ENCODE measurements at regions not wholly inside any gene's neighbourhood (a gene's known extent, or its start where the extent isn't known, plus 50 kb on each side); places are given as distances from the start of the nearest gene placed in this dataset.
"Not testable (repeated sequence)": the region's sequence is repeated elsewhere in the genome, so short reads cannot be mapped to it uniquely, and the experiment has no call there.

DNA sequence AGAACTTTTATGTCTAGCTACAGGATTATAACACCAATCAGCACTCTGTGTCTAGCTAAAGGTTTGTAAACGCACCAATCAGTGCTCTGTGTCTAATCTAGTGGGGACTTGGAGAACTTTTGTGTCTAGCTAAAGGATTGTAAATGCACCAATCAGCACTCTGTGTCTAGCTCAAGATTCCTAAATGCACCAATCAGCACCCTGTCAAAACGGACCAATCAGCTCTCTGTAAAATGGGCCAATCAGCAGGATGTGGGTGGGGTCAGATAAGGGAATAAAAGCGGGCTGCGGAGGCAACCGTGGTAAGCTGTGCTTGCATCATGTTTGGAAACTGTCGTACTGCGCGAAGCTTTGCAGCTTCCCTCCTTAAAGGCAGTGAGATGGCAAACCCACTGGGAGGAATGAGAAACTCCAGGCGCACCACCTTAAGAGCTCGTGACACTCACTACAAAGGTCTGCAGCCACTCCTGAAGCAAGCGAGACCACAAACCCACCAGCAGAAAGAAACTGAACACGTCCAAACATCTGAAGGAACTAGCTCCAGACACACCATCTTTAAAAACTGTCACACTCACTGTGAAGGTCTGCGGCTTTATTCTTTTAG lies 112.1 kb upstream of the DUSP22 start:
- not testable (repeated sequence) for H3K4me1 ChIP-seq (ENCODE audit: control insufficient read depth in 2 of 2, insufficient read depth in 2 of 2, low read length in 2 of 2); H3K27ac ChIP-seq (ENCODE audit: low read depth in 2 of 2, low read length in 2 of 2); H3K27me3 ChIP-seq (ENCODE audit: control insufficient read depth in 2 of 2, insufficient read depth in 2 of 2, low read length in 2 of 2); H3K9ac ChIP-seq (ENCODE audit: low read depth in 1 of 2, low read length in 2 of 2); H3K9me3 ChIP-seq (ENCODE audit: control insufficient read depth in 2 of 2, low read length in 2 of 2); H3K4me3 ChIP-seq (ENCODE audit: low read length in 2 of 2); H3K36me3 ChIP-seq (ENCODE audit: control insufficient read depth in 2 of 2, insufficient read depth in 2 of 2, low read length in 2 of 2)

DNA sequence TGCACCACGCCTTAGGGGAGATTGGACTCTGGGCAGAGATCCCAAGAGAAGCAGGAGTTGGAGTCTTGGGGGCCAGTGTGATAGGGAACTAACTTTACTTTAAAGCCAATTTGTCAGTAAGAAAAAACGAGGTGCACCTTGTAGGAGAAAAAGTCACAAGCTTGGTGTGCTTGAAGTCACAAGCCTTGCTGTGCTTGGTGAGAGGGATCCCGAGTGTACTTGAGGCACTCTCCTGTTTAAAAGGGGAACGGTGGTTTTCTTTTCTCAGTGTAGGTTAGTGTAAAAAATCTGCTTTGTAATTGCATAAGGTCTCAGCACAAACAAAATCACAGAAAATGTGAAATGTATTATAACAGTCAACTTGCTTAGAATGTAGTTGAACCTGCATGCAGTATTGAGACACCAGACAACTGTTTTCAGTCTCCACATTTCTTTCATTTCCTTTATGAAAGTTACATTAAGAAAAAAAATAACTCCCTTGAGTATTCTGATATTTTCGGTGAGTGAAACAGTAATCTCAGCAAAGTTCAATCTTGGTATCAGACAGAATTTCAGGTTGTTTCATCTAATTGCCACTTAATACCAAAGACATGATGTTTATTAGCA lies 111.1 kb upstream of the DUSP22 start:
- Histone ChIP-seq H3K27ac (ENCODE audit: low read depth in 2 of 2, low read length in 2 of 2) (no peak overlapping the region), H3K9ac (ENCODE audit: low read depth in 1 of 2, low read length in 2 of 2) (no peak overlapping the region), H3K36me3 (ENCODE audit: control insufficient read depth in 2 of 2, insufficient read depth in 2 of 2, low read length in 2 of 2) (no peaks in the 10 kb centered on the region), H3K4me1 (ENCODE audit: control insufficient read depth in 2 of 2, insufficient read depth in 2 of 2, low read length in 2 of 2) (no peaks in the 10 kb centered on the region), H3K4me3 (ENCODE audit: low read length in 2 of 2) (no peak overlapping the region), H3K9me3 (ENCODE audit: control insufficient read depth in 2 of 2, low read length in 2 of 2) (no peaks in the 10 kb centered on the region), H3K27me3 (ENCODE audit: control insufficient read depth in 2 of 2, insufficient read depth in 2 of 2, low read length in 2 of 2) (no peaks in the 10 kb centered on the region)

DNA sequence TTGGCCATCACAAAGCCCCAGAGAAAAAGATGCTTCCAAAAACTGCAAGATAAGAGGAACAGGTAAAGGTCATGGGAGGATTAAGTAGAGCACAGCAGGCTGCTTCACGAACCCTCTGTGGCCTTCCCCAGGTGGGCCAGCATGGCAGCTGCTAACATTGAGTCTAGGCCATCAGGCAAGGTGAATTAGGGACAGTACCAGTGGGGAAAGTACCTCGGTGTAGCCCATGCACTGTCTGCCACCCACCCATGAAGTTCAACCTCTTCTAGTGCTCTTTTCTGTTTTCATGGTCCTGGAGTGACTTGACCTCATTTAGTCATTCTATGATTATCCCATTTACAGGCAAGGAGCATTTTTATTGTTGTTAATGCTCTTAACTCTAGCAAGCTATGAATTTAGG lies 108.6 kb upstream of the DUSP22 start:
- H3K4me1 ChIP-seq (ENCODE audit: control insufficient read depth in 2 of 2, insufficient read depth in 2 of 2, low read length in 2 of 2), result no peaks in the 10 kb centered on the region
- no peaks in the 10 kb centered on the region for H3K9me3 ChIP-seq (ENCODE audit: control insufficient read depth in 2 of 2, low read length in 2 of 2)
- no peaks in the 10 kb centered on the region for H3K27me3 ChIP-seq (ENCODE audit: control insufficient read depth in 2 of 2, insufficient read depth in 2 of 2, low read length in 2 of 2)
- no peak overlapping the region for H3K9ac ChIP-seq (ENCODE audit: low read depth in 1 of 2, low read length in 2 of 2)
- H3K4me3 ChIP-seq (ENCODE audit: low read length in 2 of 2), result no peak overlapping the region
- no peaks in the 10 kb centered on the region for H3K36me3 ChIP-seq (ENCODE audit: control insufficient read depth in 2 of 2, insufficient read depth in 2 of 2, low read length in 2 of 2)
- H3K27ac ChIP-seq (ENCODE audit: low read depth in 2 of 2, low read length in 2 of 2), result no peak overlapping the region

DNA sequence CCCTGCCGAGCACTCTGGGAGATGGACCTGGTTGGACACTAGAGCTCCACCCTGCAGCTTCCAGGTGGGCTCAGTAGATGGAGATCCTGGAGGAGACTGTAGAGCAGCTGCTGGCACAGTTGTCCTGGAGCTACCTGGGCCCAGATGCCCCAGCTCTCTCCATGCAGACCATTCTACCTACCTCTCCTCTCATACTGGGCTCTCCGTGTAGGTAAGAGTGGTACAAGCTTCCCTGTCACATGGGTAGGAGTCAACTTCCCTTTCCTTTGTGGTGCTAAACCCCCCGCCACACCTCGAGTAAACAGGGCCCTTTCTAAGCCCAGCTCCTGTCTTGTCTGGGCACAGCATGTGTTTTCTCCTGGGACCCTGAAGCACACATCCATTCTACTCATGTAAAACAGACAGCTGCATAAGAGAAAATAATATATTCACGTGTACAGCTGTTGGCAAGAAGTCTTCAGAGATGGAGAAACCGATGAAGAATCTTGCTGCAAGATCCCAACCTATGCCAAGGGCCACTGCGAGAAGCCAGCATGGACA lies 108.1 kb upstream of the DUSP22 start:
- H3K27me3 ChIP-seq (ENCODE audit: control insufficient read depth in 2 of 2, insufficient read depth in 2 of 2, low read length in 2 of 2), result no peaks in the 10 kb centered on the region
- H3K4me1 ChIP-seq (ENCODE audit: control insufficient read depth in 2 of 2, insufficient read depth in 2 of 2, low read length in 2 of 2), result no peaks in the 10 kb centered on the region
- H3K36me3 ChIP-seq (ENCODE audit: control insufficient read depth in 2 of 2, insufficient read depth in 2 of 2, low read length in 2 of 2), result no peaks in the 10 kb centered on the region
- H3K27ac ChIP-seq (ENCODE audit: low read depth in 2 of 2, low read length in 2 of 2), result no peak overlapping the region
- H3K9me3 ChIP-seq (ENCODE audit: control insufficient read depth in 2 of 2, low read length in 2 of 2), result no peaks in the 10 kb centered on the region
- H3K9ac ChIP-seq (ENCODE audit: low read depth in 1 of 2, low read length in 2 of 2), result no peak overlapping the region
- no peak overlapping the region for H3K4me3 ChIP-seq (ENCODE audit: low read length in 2 of 2)

DNA sequence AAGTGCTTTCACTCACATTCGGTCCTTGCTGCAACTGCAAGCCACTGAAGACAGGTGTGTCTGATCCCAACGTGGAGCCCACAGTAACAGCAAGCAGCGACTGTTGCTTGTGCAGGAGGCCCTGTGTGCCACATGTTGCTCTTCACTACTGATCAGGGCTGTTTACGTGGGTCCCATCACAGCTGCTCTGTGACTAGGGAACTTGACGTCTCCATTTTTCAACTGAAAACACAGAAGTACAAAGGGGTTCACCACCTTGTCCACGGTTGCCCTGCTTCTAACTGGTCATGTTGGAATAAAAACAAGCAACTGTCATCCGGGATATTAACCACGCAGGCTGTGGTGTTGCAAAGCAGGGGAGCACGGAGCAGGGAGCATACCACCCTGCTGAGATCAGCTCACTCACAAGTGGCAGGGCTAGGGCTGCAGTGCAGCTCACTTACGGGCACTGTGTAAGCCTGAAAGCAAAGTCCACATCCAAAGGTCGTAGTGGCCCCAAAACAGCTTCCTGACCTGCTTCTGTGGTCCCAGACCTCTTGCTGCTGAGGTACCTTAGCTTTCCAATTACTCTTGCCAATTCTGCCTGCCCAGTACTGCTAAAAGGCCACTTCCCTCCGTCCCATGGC lies 105.8 kb upstream of the DUSP22 start:
- H3K9me3 ChIP-seq (ENCODE audit: control insufficient read depth in 2 of 2, low read length in 2 of 2), result no peaks in the 10 kb centered on the region
- no peaks in the 10 kb centered on the region for H3K27me3 ChIP-seq (ENCODE audit: control insufficient read depth in 2 of 2, insufficient read depth in 2 of 2, low read length in 2 of 2)
- H3K9ac ChIP-seq (ENCODE audit: low read depth in 1 of 2, low read length in 2 of 2), result no peak overlapping the region
- H3K4me1 ChIP-seq (ENCODE audit: control insufficient read depth in 2 of 2, insufficient read depth in 2 of 2, low read length in 2 of 2), result no peaks in the 10 kb centered on the region
- H3K4me3 ChIP-seq (ENCODE audit: low read length in 2 of 2), result no peak overlapping the region
- no peak overlapping the region for H3K27ac ChIP-seq (ENCODE audit: low read depth in 2 of 2, low read length in 2 of 2)
- no peaks in the 10 kb centered on the region for H3K36me3 ChIP-seq (ENCODE audit: control insufficient read depth in 2 of 2, insufficient read depth in 2 of 2, low read length in 2 of 2)

DNA sequence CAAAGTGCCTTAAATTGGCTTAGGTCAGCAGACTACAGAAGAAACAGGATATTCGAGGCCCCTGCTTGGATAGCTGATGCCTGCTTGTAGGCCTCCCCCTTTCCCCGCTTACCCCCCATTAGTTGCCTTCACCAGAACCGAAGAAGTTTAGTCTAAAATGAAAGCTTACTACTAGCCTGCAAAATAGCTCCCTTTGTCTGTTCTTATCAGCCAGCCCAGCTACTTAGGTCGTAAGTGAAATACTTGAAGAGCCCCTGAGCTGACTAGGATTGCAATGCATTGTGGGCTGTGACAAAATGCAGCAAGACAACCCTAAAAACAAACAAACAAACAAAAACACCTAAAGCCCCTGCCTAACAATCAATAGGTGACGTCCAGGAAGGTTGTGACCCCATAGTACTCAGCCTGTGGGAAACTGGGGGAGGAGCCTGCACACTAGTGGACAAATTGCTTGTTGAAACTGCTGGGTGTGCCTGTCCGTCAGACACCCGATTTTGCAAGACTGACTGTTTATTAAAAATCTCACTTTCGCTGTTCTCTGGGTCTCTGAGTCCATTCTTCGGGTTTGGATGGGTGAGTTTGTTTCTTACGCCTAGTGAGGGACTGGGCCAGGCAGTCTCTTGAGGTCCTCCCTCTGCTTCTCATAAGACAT lies 105.0 kb upstream of the DUSP22 start:
- Histone ChIP-seq H3K4me1 (ENCODE audit: control insufficient read depth in 2 of 2, insufficient read depth in 2 of 2, low read length in 2 of 2) (no peaks in the 10 kb centered on the region), H3K27ac (ENCODE audit: low read depth in 2 of 2, low read length in 2 of 2) (no peak overlapping the region), H3K27me3 (ENCODE audit: control insufficient read depth in 2 of 2, insufficient read depth in 2 of 2, low read length in 2 of 2) (no peaks in the 10 kb centered on the region), H3K9me3 (ENCODE audit: control insufficient read depth in 2 of 2, low read length in 2 of 2) (no peaks in the 10 kb centered on the region), H3K9ac (ENCODE audit: low read depth in 1 of 2, low read length in 2 of 2) (no peak overlapping the region), H3K4me3 (ENCODE audit: low read length in 2 of 2) (no peak overlapping the region), H3K36me3 (ENCODE audit: control insufficient read depth in 2 of 2, insufficient read depth in 2 of 2, low read length in 2 of 2) (no peaks in the 10 kb centered on the region)

DNA sequence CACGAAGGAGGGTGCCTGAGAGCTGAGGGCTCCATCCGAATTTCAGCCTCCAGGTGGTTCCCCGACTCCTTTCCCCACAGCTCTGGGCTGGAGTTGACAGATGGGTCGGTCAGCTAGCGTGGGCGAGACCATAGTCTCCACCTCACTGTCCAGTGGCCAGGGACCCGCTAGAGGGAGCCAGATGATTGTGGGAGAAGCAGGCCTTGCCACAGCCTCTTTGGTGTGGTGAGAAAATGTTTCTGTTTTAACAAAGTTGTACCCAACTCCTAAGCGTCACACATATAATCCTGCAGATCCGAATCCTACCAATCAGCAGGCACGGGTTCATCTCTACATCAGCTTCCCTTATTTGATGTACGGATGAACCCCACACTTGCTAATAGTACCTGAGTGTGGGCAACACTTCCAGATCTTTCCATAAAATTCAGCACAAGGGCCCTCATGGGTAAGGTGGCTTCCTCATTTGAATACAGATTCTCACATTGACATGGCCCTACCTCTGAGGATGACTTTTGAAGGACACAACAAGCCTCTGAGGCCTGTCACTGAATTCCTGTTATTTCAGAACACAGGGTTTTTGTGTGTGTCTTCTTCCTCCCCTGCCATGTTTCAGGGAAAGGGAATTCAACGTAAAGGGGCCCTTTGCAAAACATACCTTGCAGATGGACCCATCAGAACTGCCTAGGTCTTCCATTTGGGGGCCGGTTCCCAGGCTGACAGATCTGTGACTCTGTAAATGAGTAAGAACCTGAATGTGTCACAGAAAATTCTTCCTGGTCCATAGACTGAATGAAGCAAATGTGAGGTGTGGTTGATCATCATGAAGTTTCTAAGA lies 103.2 kb upstream of the DUSP22 start:
- Histone ChIP-seq H3K9ac (ENCODE audit: low read depth in 1 of 2, low read length in 2 of 2) (no peak overlapping the region), H3K4me1 (ENCODE audit: control insufficient read depth in 2 of 2, insufficient read depth in 2 of 2, low read length in 2 of 2) (no peaks in the 10 kb centered on the region)

DNA sequence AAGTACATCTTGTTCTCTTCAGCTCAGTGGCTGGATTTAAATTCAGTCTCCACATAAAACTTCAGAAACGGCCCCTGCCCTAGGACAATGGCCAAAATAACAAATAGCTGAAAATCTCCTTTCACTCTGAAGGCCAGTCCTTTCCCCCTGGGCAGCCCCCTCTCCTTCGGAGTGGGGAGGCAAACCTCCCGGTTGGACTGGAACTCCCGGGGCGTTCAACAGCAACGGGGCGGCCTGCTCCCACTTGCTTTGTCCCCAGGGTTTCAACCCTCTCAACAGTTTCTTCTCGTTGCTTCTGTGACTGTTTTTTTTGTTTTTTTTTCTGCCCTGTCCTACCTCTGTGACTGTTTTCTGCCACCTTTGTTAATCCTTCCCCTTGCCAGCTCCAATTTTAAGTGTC lies 102.6 kb upstream of the DUSP22 start:
- no peaks in the 10 kb centered on the region for H3K27me3 ChIP-seq (ENCODE audit: control insufficient read depth in 2 of 2, insufficient read depth in 2 of 2, low read length in 2 of 2)
- H3K36me3 ChIP-seq (ENCODE audit: control insufficient read depth in 2 of 2, insufficient read depth in 2 of 2, low read length in 2 of 2), result no peaks in the 10 kb centered on the region
- H3K27ac ChIP-seq (ENCODE audit: low read depth in 2 of 2, low read length in 2 of 2), result no peak overlapping the region
- no peaks in the 10 kb centered on the region for H3K4me1 ChIP-seq (ENCODE audit: control insufficient read depth in 2 of 2, insufficient read depth in 2 of 2, low read length in 2 of 2)
- H3K9ac ChIP-seq (ENCODE audit: low read depth in 1 of 2, low read length in 2 of 2), result no peak overlapping the region
- no peaks in the 10 kb centered on the region for H3K9me3 ChIP-seq (ENCODE audit: control insufficient read depth in 2 of 2, low read length in 2 of 2)
- H3K4me3 ChIP-seq (ENCODE audit: low read length in 2 of 2), result no peak overlapping the region

More for the DNA sequence above, 103.2 kb upstream of the DUSP22 start:
- Histone ChIP-seq H3K36me3 (ENCODE audit: control insufficient read depth in 2 of 2, insufficient read depth in 2 of 2, low read length in 2 of 2) (no peaks in the 10 kb centered on the region), H3K27ac (ENCODE audit: low read depth in 2 of 2, low read length in 2 of 2) (no peak overlapping the region), H3K9me3 (ENCODE audit: control insufficient read depth in 2 of 2, low read length in 2 of 2) (no peaks in the 10 kb centered on the region), H3K4me3 (ENCODE audit: low read length in 2 of 2) (no peak overlapping the region), H3K27me3 (ENCODE audit: control insufficient read depth in 2 of 2, insufficient read depth in 2 of 2, low read length in 2 of 2) (no peaks in the 10 kb centered on the region)

DNA sequence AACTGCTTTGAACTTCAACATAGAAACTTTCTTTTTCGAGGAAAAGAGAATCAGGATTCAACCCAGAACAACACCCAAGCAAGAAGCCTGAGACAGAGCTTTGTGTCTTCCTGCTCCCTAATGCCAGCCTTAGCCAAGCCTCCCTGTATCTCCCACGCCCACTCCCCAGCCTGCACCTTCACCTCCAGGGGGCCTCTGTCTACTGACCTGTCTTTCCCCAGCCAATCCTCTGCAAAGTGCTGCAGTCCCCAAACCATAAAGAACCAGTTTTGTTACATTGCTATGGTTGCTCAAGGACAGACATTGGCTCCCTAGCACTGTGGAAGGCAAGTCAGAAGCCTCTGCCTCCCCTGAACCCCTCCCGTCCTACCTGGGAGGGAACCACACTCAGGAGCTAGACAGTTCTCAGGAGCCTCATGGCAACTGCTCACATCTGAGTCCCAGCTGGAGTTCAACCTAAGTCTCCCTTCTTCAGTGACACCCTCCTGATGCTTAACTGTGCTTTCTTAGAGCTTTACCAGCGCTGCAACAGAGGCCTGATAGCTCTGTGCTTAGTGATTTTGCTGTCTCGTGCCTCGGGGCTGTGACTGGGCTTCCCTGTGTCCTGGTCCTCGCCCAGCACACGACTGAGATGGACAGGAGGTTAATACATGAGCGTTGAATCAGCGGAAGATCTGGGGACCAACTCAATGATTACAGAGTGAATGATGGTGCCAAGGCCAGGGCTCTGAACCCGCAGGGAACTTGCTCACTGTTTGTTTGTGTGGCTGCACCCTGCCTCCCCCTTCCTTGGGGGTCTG lies 101.5 kb upstream of the DUSP22 start:
- H3K9ac ChIP-seq (ENCODE audit: low read depth in 1 of 2, low read length in 2 of 2), result no peak overlapping the region
- H3K27me3 ChIP-seq (ENCODE audit: control insufficient read depth in 2 of 2, insufficient read depth in 2 of 2, low read length in 2 of 2), result no peaks in the 10 kb centered on the region
- H3K4me3 ChIP-seq (ENCODE audit: low read length in 2 of 2), result no peak overlapping the region
- H3K4me1 ChIP-seq (ENCODE audit: control insufficient read depth in 2 of 2, insufficient read depth in 2 of 2, low read length in 2 of 2), result no peaks in the 10 kb centered on the region
- no peaks in the 10 kb centered on the region for H3K9me3 ChIP-seq (ENCODE audit: control insufficient read depth in 2 of 2, low read length in 2 of 2)
- no peaks in the 10 kb centered on the region for H3K36me3 ChIP-seq (ENCODE audit: control insufficient read depth in 2 of 2, insufficient read depth in 2 of 2, low read length in 2 of 2)
- no peak overlapping the region for H3K27ac ChIP-seq (ENCODE audit: low read depth in 2 of 2, low read length in 2 of 2)
